HepG2 (cell line): ENCODE measurements at regions not wholly inside any gene's neighbourhood (a gene's known extent, or its start where the extent isn't known, plus 50 kb on each side); places are given as distances from the start of the nearest gene placed in this dataset.

Source experiments
- ATAC-seq: fragments of 200-7000 bp; cut with Tn5 transposase; 3 replicates; pipeline ENCODE4 v1.9.1; 2020; ENCODE audit warnings: mild to moderate bottlenecking, moderate library complexity
- BruUV-seq: library from RNA; stranded (reverse); fragments of 400-500 nt; replicated peaks from 2 replicates; lab custom pipeline; 2021; lab: Mats Ljungman, UMichigan
- CTCF ChIA-PET: fragments of 300-600 bp; formaldehyde crosslinking; extraction: SDS; loops from one replicate; lab custom pipeline; 2021; ENCODE audit warnings: low total read pairs, inconsistent platforms, low intra/inter-chr PET ratio; lab: Yijun Ruan, JAX
- POLR2A ChIA-PET: fragments of 350-600 bp; sonication (Branson Sonifier 250); formaldehyde crosslinking; loops from one replicate; lab custom pipeline; 2020; ENCODE audit warnings: antibody characterized with exemption, inconsistent platforms; lab: Yijun Ruan, JAX
- DNase-seq: peaks from one replicate; pipeline ENCODE4 v3.0.0-alpha.2; 2015; ENCODE audit warnings: low spot score
- FAIRE-seq: peaks from 3 replicates; lab custom pipeline; 2011; peaks lifted over from hg19 to GRCh38; lab: Jason Lieb, UNC
- H2AFZ ChIP-seq: one replicate; pipeline ENCODE4 v1.6.1; 2011; ENCODE audit warnings: low read length, inconsistent platforms
- H3K27ac ChIP-seq: fragments of 300-600 bp; 3 replicates; pipeline ENCODE4 v1.8.0; 2011; ENCODE audit warnings: mixed run types, mild to moderate bottlenecking, mixed read lengths, low read length, inconsistent platforms; ENCODE audit not compliant: insufficient read depth; ENCODE audit errors: extremely low read length
- H3K27me3 ChIP-seq, 2 experiments: fragments of 200-600 bp in 1 of 2; 2 replicates in 1 of 2; 3 replicates in 1 of 2; pipeline versions ENCODE4 v1.6.0 to v1.8.0; 2011; ENCODE audit warnings: low read length in 2 of 2, mild to moderate bottlenecking in 2 of 2, moderate library complexity in 2 of 2, inconsistent platforms in 1 of 2; ENCODE audit not compliant: insufficient read depth in 2 of 2, control insufficient read depth in 1 of 2
- H3K36me3 ChIP-seq, 2 experiments: fragments of 200-600 bp in 1 of 2; replicated peaks in 1 of 2; 2 replicates in 1 of 2; 3 replicates in 1 of 2; pipeline versions ENCODE4 v1.5.1 to v1.8.0; 2011; ENCODE audit warnings: low read length in 2 of 2, inconsistent platforms in 1 of 2; ENCODE audit not compliant: insufficient read depth in 2 of 2, control insufficient read depth in 1 of 2
- H3K4me1 ChIP-seq: 2 replicates; pipeline ENCODE4 v1.5.1; 2012; ENCODE audit warnings: low read length, inconsistent platforms; ENCODE audit not compliant: insufficient read depth
- H3K4me2 ChIP-seq: 2 replicates; pipeline ENCODE4 v1.6.0; 2011; ENCODE audit warnings: low read depth, low read length, inconsistent platforms
- H3K4me3 ChIP-seq, 3 experiments: fragments of 200-600 bp in 1 of 3; sonication (generic), shearing (Covaris generic) in 1 of 3; replicated peaks in 1 of 3; 2 replicates each; pipeline ENCODE4 v1.5.1; 2011 to 2016; ENCODE audit warnings: low read length in 3 of 3, inconsistent platforms in 2 of 3, low read depth in 2 of 3, mild to moderate bottlenecking in 2 of 3, control low read depth in 1 of 3, mixed read lengths in 1 of 3; ENCODE audit not compliant: insufficient read depth in 1 of 3
- H3K79me2 ChIP-seq: one replicate; pipeline ENCODE4 v1.6.1; 2011; ENCODE audit warnings: low read length, inconsistent platforms; ENCODE audit not compliant: insufficient read depth
- H3K9ac ChIP-seq: 2 replicates; pipeline ENCODE4 v1.6.0; 2011; ENCODE audit warnings: mild to moderate bottlenecking, low read depth, low read length, inconsistent platforms; ENCODE audit not compliant: insufficient read depth
- H3K9me3 ChIP-seq: 2 replicates; pipeline ENCODE4 v1.5.1; 2012; ENCODE audit warnings: mild to moderate bottlenecking, low read length
- H4K20me1 ChIP-seq: 2 replicates; pipeline ENCODE4 v1.6.0; 2011; ENCODE audit warnings: inconsistent platforms, mild to moderate bottlenecking, low read length, moderate library complexity; ENCODE audit not compliant: insufficient read depth
- ATF4 ChIP-seq, 2 experiments: fragments of 450-650 bp in 1 of 2; sonication (generic) in 1 of 2; formaldehyde crosslinking; IDR thresholded peaks; 2 replicates each; pipeline versions ENCODE4 v1.5.0 to v1.8.0; 2020 to 2022; ENCODE audit warnings: mild to moderate bottlenecking in 1 of 2, missing genetic modification reagents in 1 of 2
- ATM ChIP-seq: fragments of 450-650 bp; IDR thresholded peaks from 2 replicates; pipeline ENCODE4 v1.7.1; 2017; ENCODE audit warnings: mild to moderate bottlenecking, borderline replicate concordance
- CAMTA2 ChIP-seq: sonication (generic); formaldehyde crosslinking; IDR thresholded peaks from 2 replicates; pipeline ENCODE4 v1.4.0; 2020; ENCODE audit warnings: mild to moderate bottlenecking, missing genetic modification reagents, borderline replicate concordance
- CENPX ChIP-seq: sonication (generic); formaldehyde crosslinking; IDR thresholded peaks from 2 replicates; pipeline ENCODE4 v1.9.0; 2021; ENCODE audit warnings: mild to moderate bottlenecking, missing genetic modification reagents, moderate library complexity
- EHMT2 ChIP-seq: fragments of 200-600 bp; sonication (generic); IDR thresholded peaks from 2 replicates; pipeline ENCODE4 v1.7.0; 2017; ENCODE audit warnings: antibody characterized with exemption, low read depth, low read length, borderline replicate concordance
- HOXA3 ChIP-seq: sonication (generic); formaldehyde crosslinking; IDR thresholded peaks from 2 replicates; pipeline ENCODE4 v1.5.0; 2020; ENCODE audit warnings: missing genetic modification reagents
- NFATC3 ChIP-seq: sonication (generic); formaldehyde crosslinking; IDR thresholded peaks from 2 replicates; pipeline ENCODE4 v1.5.1; 2020; ENCODE audit warnings: mild to moderate bottlenecking, missing genetic modification reagents
- NFIB ChIP-seq: sonication (generic); formaldehyde crosslinking; IDR thresholded peaks from 2 replicates; pipeline ENCODE4 v1.9.0; 2021; ENCODE audit warnings: missing genetic modification reagents, mild to moderate bottlenecking, borderline replicate concordance
- NPAS2 ChIP-seq: sonication (generic); formaldehyde crosslinking; IDR thresholded peaks from 2 replicates; pipeline ENCODE4 v1.8.0; 2022; ENCODE audit warnings: mild to moderate bottlenecking, missing genetic modification reagents, borderline replicate concordance
- NR0B2 ChIP-seq: sonication (generic); formaldehyde crosslinking; IDR thresholded peaks from 2 replicates; pipeline ENCODE4 v1.4.0; 2020; ENCODE audit warnings: mild to moderate bottlenecking, missing genetic modification reagents
- PHF21A ChIP-seq: sonication (generic); formaldehyde crosslinking; IDR thresholded peaks from 2 replicates; pipeline ENCODE4 v1.5.0; 2020; ENCODE audit warnings: mild to moderate bottlenecking, missing genetic modification reagents
- PITX1 ChIP-seq: sonication (generic); formaldehyde crosslinking; IDR thresholded peaks from 2 replicates; pipeline ENCODE4 v1.5.1; 2020; ENCODE audit warnings: mild to moderate bottlenecking, missing genetic modification reagents
- ZBTB10 ChIP-seq: sonication (generic); formaldehyde crosslinking; IDR thresholded peaks from 2 replicates; pipeline ENCODE4 v1.4.0; 2020; ENCODE audit warnings: missing genetic modification reagents, borderline replicate concordance
- ZNF768 ChIP-seq: sonication (generic); formaldehyde crosslinking; IDR thresholded peaks from 2 replicates; pipeline ENCODE4 v1.4.0; 2020; ENCODE audit warnings: missing genetic modification reagents
- ZNF776 ChIP-seq: sonication (generic); formaldehyde crosslinking; IDR thresholded peaks from 2 replicates; pipeline ENCODE4 v1.4.0; 2020; ENCODE audit warnings: mild to moderate bottlenecking, missing genetic modification reagents
- ZNF83 ChIP-seq: sonication (generic); formaldehyde crosslinking; IDR thresholded peaks from 2 replicates; pipeline ENCODE4 v1.4.0; 2020; ENCODE audit warnings: missing genetic modification reagents, mild to moderate bottlenecking, borderline replicate concordance
- ZNF878 ChIP-seq: sonication (generic); formaldehyde crosslinking; IDR thresholded peaks from 2 replicates; pipeline ENCODE4 v1.8.1; 2023; ENCODE audit warnings: mild to moderate bottlenecking, missing genetic modification reagents, moderate library complexity
- ZSCAN30 ChIP-seq: sonication (generic); formaldehyde crosslinking; IDR thresholded peaks from 2 replicates; pipeline ENCODE4 v1.5.0; 2020; ENCODE audit warnings: mild to moderate bottlenecking, missing genetic modification reagents
- WGBS: methylation state at CpG from one replicate; pipeline ENCODE4 v1.1.6; 2017; ENCODE audit warnings: low lambda C conversion rate; 5-methylcytosine and 5-hydroxymethylcytosine counted together
- in situ Hi-C: cut with HindIII; loops from 2 replicates; pipeline ENCODE4 v1.10.0; 2017; ENCODE audit warnings: low pct_unique_long_range_greater_than_20kb; ENCODE audit not compliant: extremely low pct_ligation_motif_present
- intact Hi-C: fragments of 100-400 bp; cut with micrococcal nuclease; formaldehyde crosslinking; loops from one replicate; pipeline ENCODE4 v1.10.0; 2022; ENCODE audit not compliant: unreplicated experiment
- TF ChIP-seq, protein P1 (sequence below): sonication (generic); formaldehyde crosslinking; IDR thresholded peaks from 2 replicates; pipeline ENCODE4 v1.5.1; 2020; ENCODE audit warnings: mild to moderate bottlenecking, moderate library complexity, missing genetic modification reagents

GRCh38 chr2:15840148-15840547 lies 100.2 kb upstream of the MYCN start (continued):
- TF ChIP-seq NR0B2 (CRISPR knock-in tag), result no peak
- TF ChIP-seq ATM, result no peak
- TF ChIP-seq ZNF776, result no peak
- no peak for TF ChIP-seq ZNF768 (CRISPR knock-in tag)
- TF ChIP-seq ZNF878 (CRISPR knock-in tag), result no peak
- TF ChIP-seq CENPX, result no peak
- TF ChIP-seq NFIB (CRISPR knock-in tag), result no peak
- TF ChIP-seq CAMTA2, result no peak
- no peak for TF ChIP-seq NPAS2 (CRISPR knock-in tag)
- TF ChIP-seq, all 625 proteins: peak for 0

- in situ Hi-C loops, result no loop called here
- POLR2A ChIA-PET, result no interaction called here
- CTCF ChIA-PET, result no interaction called here
Observed at GRCh38 chr2:15840969-15841368, 99.4 kb upstream of the MYCN start.

More at GRCh38 chr2:15840969-15841368, 99.4 kb upstream of the MYCN start:
- H3K27ac ChIP-seq, result no peak overlapping the region
- FAIRE-seq, result no peak
- no peak overlapping the region for H2AFZ ChIP-seq
- ATAC-seq, result no peak
- 0 out of 2 replicates have a peak, but pooled peaks cover 7% of the 10 kb centered on the region for H3K4me1 ChIP-seq
- TF ChIP-seq ATF4 (CRISPR knock-in tag; IDR thresholded peaks at IDR 0.05) (no peak), PITX1 (CRISPR knock-in tag) (no peak), EHMT2 (no peak), ZBTB10 (CRISPR knock-in tag) (no peak), ZSCAN30 (CRISPR knock-in tag) (no peak), HOXA3 (CRISPR knock-in tag) (no peak), NFATC3 (CRISPR knock-in tag) (no peak), PHF21A (CRISPR knock-in tag) (no peak), ZNF83 (CRISPR knock-in tag) (no peak)
- TF ChIP-seq, protein P1, sequence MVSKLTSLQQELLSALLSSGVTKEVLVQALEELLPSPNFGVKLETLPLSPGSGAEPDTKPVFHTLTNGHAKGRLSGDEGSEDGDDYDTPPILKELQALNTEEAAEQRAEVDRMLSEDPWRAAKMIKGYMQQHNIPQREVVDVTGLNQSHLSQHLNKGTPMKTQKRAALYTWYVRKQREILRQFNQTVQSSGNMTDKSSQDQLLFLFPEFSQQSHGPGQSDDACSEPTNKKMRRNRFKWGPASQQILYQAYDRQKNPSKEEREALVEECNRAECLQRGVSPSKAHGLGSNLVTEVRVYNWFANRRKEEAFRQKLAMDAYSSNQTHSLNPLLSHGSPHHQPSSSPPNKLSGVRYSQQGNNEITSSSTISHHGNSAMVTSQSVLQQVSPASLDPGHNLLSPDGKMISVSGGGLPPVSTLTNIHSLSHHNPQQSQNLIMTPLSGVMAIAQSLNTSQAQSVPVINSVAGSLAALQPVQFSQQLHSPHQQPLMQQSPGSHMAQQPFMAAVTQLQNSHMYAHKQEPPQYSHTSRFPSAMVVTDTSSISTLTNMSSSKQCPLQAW (CRISPR knock-in tag), result no peak
- BruUV-seq, result no TSS peak
- intact Hi-C loops, result no loop called here
- H3K36me3 ChIP-seq, result no peaks in the 10 kb centered on the region
- 0 out of 5 replicates have a peak, but pooled peaks cover 0 to 7% of the 10 kb centered on the region in 2 experiments for H3K27me3 ChIP-seq
- no peak overlapping the region for H3K4me2 ChIP-seq
- DNase-seq, result no peak
- H3K79me2 ChIP-seq, result no peaks in the 10 kb centered on the region
- no peaks in the 10 kb centered on the region for H3K9me3 ChIP-seq
- H3K9ac ChIP-seq, result no peak overlapping the region
- H4K20me1 ChIP-seq, result no peaks in the 10 kb centered on the region
- H3K4me3 ChIP-seq, result no peak overlapping the region
- WGBS, result 62% methylated on average over 8 of the region's 8 CpGs
